ENCODE measurements at regions not wholly inside any gene's neighbourhood (a gene's known extent, or its start where the extent isn't known, plus 50 kb on each side); places are given as distances from the start of the nearest gene placed in this dataset.

- no peak for DNase-seq (ENCODE audit: low read depth)
These were observed 86.9 kb downstream of the FGF9 start for GRCh38 chr13:21757763-21758162.

GRCh38 chr13:21758441-21758840, 87.6 kb downstream of the FGF9 start:
- no peak for DNase-seq (ENCODE audit: low read depth)

- no peak for DNase-seq (ENCODE audit: low read depth)
These were observed 88.6 kb downstream of the FGF9 start for GRCh38 chr13:21759463-21759862.

GRCh38 chr13:21759911-21760310, 89.0 kb downstream of the FGF9 start:
- no peak for DNase-seq (ENCODE audit: low read depth)

- DNase-seq (ENCODE audit: low read depth): no peak
These were observed 90.9 kb downstream of the FGF9 start for GRCh38 chr13:21761770-21762169.

- no peak for DNase-seq (ENCODE audit: low read depth)
These were observed 91.6 kb downstream of the FGF9 start for GRCh38 chr13:21762512-21762911.

GRCh38 chr13:21767032-21767431, 96.2 kb downstream of the FGF9 start:
- DNase-seq (ENCODE audit: low read depth): peak; percentile 29

- no peak for DNase-seq (ENCODE audit: low read depth)
These were observed 100.2 kb downstream of the FGF9 start for GRCh38 chr13:21771075-21771474.

GRCh38 chr13:21777166-21777565, 106.3 kb downstream of the FGF9 start:
- DNase-seq (ENCODE audit: low read depth): no peak

GRCh38 chr13:21777813-21778212, 106.9 kb downstream of the FGF9 start:
- DNase-seq (ENCODE audit: low read depth): no peak

- DNase-seq (ENCODE audit: low read depth): no peak
These were observed 111.9 kb downstream of the FGF9 start for GRCh38 chr13:21782736-21783135.

- no peak for DNase-seq (ENCODE audit: low read depth)
These were observed 115.1 kb downstream of the FGF9 start for GRCh38 chr13:21785990-21786389.

GRCh38 chr13:21796066-21796465, 125.2 kb downstream of the FGF9 start:
- no peak for DNase-seq (ENCODE audit: low read depth)

GRCh38 chr13:21796775-21797514, 126.1 kb downstream of the FGF9 start:
- DNase-seq (ENCODE audit: low read depth): no peak

- no peak for DNase-seq (ENCODE audit: low read depth)
These were observed 126.9 kb downstream of the FGF9 start for GRCh38 chr13:21797736-21798135.

- DNase-seq (ENCODE audit: low read depth): no peak
These were observed 127.3 kb downstream of the FGF9 start for GRCh38 chr13:21798181-21798580.

- no peak for DNase-seq (ENCODE audit: low read depth)
These were observed 128.8 kb downstream of the FGF9 start for GRCh38 chr13:21799671-21800070.

- DNase-seq (ENCODE audit: low read depth): peak; percentile 43
These were observed 130.2 kb downstream of the FGF9 start for GRCh38 chr13:21800837-21801616.

GRCh38 chr13:21805733-21806132, 134.9 kb downstream of the FGF9 start:
- no peak for DNase-seq (ENCODE audit: low read depth)

- DNase-seq (ENCODE audit: low read depth): peak; percentile 37
These were observed 141.3 kb downstream of the FGF9 start for GRCh38 chr13:21812192-21812626.

GRCh38 chr13:21813110-21813509, 142.2 kb downstream of the FGF9 start:
- no peak for DNase-seq (ENCODE audit: low read depth)

- DNase-seq (ENCODE audit: low read depth): no peak
These were observed 143.0 kb downstream of the FGF9 start for GRCh38 chr13:21813844-21814243.

- DNase-seq (ENCODE audit: low read depth): no peak
These were observed 143.7 kb downstream of the FGF9 start for GRCh38 chr13:21814604-21815003.
